Suprapubic skin (tissue), 4 donors: ENCODE measurements at regions not wholly inside any gene's neighbourhood (a gene's known extent, or its start where the extent isn't known, plus 50 kb on each side); places are given as distances from the start of the nearest gene placed in this dataset.
A peak's percentile ranks its signal among the peaks of the same experiment; 100 is the strongest.
"Not testable (repeated sequence)": the region's sequence is repeated elsewhere in the genome, so short reads cannot be mapped to it uniquely, and the experiment has no call there.

ENCODE experiments used
- DNase-seq, 2 donors: peaks; one replicate each; pipeline ENCODE4 v3.0.0-alpha.2; 2019; ENCODE audit warnings: low spot score in 2 of 2
- H3K27ac ChIP-seq: fragments of 200-600 bp; sonication (generic); one replicate; pipeline ENCODE4 v1.5.1; 2019
- H3K27me3 ChIP-seq: fragments of 200-600 bp; sonication (generic); one replicate; pipeline ENCODE4 v1.5.1; 2019
- H3K36me3 ChIP-seq: fragments of 200-600 bp; sonication (generic); one replicate; pipeline ENCODE4 v1.5.1; 2019
- H3K4me1 ChIP-seq: fragments of 200-600 bp; sonication (generic); one replicate; pipeline ENCODE4 v1.5.1; 2019
- H3K4me3 ChIP-seq: fragments of 200-600 bp; sonication (generic); one replicate; pipeline ENCODE4 v1.5.1; 2019; ENCODE audit warnings: mild to moderate bottlenecking
- H3K9me3 ChIP-seq: fragments of 200-600 bp; sonication (generic); one replicate; pipeline ENCODE4 v1.5.1; 2019
- CTCF ChIP-seq, 2 donors: fragments of 200-600 bp in 1 of 2; fragments of 450-650 bp in 1 of 2; sonication (generic) in 1 of 2; IDR thresholded peaks; one replicate each; pipeline ENCODE4 v1.5.1; 2016 to 2019; ENCODE audit warnings: antibody characterized with exemption in 2 of 2, mild to moderate bottlenecking in 1 of 2, moderate library complexity in 1 of 2
- EP300 ChIP-seq: sonication (generic); formaldehyde crosslinking; IDR thresholded peaks from one replicate; pipeline ENCODE4 v1.6.1; 2017; ENCODE audit warnings: antibody characterized with exemption
- POLR2A ChIP-seq, 2 donors: fragments of 450-650 bp; IDR thresholded peaks; one replicate each; pipeline ENCODE4 v1.6.1; 2017; ENCODE audit warnings: antibody characterized with exemption in 2 of 2, mild to moderate bottlenecking in 2 of 2, moderate library complexity in 2 of 2
- POLR2AphosphoS5 ChIP-seq, 3 donors: sonication (generic); formaldehyde crosslinking; IDR thresholded peaks; one replicate each; pipeline ENCODE4 v1.6.1; 2017; ENCODE audit warnings: antibody characterized with exemption in 3 of 3
- WGBS: methylation state at CpG from one replicate; pipeline ENCODE4 v1.1.5; 2018; 5-methylcytosine and 5-hydroxymethylcytosine counted together

- Histone ChIP-seq H3K4me3 (no peak overlapping the region), H3K27ac (no peak overlapping the region), H3K9me3 (no peaks in the 10 kb centered on the region), H3K4me1 (peaks cover 3% of the 10 kb centered on the region), H3K27me3 (no peaks in the 10 kb centered on the region), H3K36me3 (no peaks in the 10 kb centered on the region)
- no peak for TF ChIP-seq POLR2A (IDR thresholded peaks at IDR 0.05)
- no peak for TF ChIP-seq POLR2AphosphoS5 (IDR thresholded peaks at IDR 0.05)
- no peak for TF ChIP-seq EP300
- TF ChIP-seq CTCF (IDR thresholded peaks at IDR 0.05) = no peak
- no peak for DNase-seq
These were observed 220.6 kb downstream of the TAF11L14 start for GRCh38 chr5:17854901-17855300.

DNA sequence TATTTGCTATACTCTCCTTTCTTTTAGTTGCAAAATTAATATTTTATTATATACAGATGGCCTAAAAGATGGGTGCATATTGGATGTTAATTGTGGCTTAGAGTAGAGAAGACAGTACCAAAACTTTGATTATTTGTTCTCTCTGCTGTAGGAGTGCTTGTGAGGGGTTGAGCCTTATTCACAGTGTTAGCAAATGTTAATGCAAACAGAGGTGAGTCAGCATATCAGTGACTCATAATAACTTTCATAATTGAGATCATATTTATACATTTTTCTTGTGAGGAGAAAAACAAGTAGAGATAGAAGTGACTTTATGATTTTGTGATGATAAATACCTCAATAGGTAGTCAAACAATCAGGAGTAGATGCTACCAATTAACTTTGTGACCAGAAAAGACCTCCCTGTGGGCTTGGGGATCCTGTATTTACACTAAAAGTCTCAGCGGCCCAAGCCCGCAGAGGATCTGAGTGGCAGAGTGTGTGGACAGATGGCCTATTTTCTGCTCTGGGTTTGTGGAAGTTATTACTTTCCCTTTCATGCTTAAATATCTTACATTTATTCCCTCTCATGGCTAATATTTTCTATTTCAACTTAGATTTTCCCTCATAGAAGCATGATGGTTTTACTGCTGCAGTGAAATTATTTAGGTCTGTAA lies 226.5 kb downstream of the TAF11L14 start:
- Histone ChIP-seq H3K27me3 (no peaks in the 10 kb centered on the region), H3K4me3 (no peak overlapping the region), H3K27ac (no peak overlapping the region), H3K4me1 (no peaks in the 10 kb centered on the region), H3K9me3 (no peaks in the 10 kb centered on the region), H3K36me3 (no peaks in the 10 kb centered on the region)
- TF ChIP-seq POLR2A (IDR thresholded peaks at IDR 0.05) = no peak
- no peak for TF ChIP-seq POLR2AphosphoS5 (IDR thresholded peaks at IDR 0.05)
- no peak for TF ChIP-seq EP300
- no peak for TF ChIP-seq CTCF (IDR thresholded peaks at IDR 0.05)
- DNase-seq = no peak
- WGBS = 91% methylated on average over 2 of the region's 2 CpGs

GRCh38 chr5:17864903-17865302 lies 230.6 kb downstream of the TAF11L14 start:
- not testable (repeated sequence) for H3K27ac ChIP-seq, H3K27me3 ChIP-seq, H3K4me3 ChIP-seq, H3K36me3 ChIP-seq, H3K4me1 ChIP-seq, DNase-seq, H3K9me3 ChIP-seq
- WGBS = 84% methylated on average over 2 of the region's 2 CpGs

- not testable (repeated sequence) for H3K27me3 ChIP-seq, H3K36me3 ChIP-seq, H3K27ac ChIP-seq, H3K4me3 ChIP-seq, H3K9me3 ChIP-seq, H3K4me1 ChIP-seq
- peak in 1 of 2 donors; percentile 77 for DNase-seq
- WGBS = 59% methylated on average over 1 of the region's 1 CpG
These were observed 231.7 kb downstream of the TAF11L14 start for GRCh38 chr5:17865966-17866365.

- TF ChIP-seq EP300 = no peak
- no peak for TF ChIP-seq CTCF (IDR thresholded peaks at IDR 0.05)
- TF ChIP-seq POLR2AphosphoS5 (IDR thresholded peaks at IDR 0.05) = no peak
- no peak for TF ChIP-seq POLR2A (IDR thresholded peaks at IDR 0.05)
- no peak overlapping the region for H3K4me3 ChIP-seq
- no peaks in the 10 kb centered on the region for H3K27me3 ChIP-seq
- H3K36me3 ChIP-seq = no peaks in the 10 kb centered on the region
- 71% methylated on average over 4 of the region's 4 CpGs for WGBS
- H3K4me1 ChIP-seq = no peaks in the 10 kb centered on the region
- no peak overlapping the region for H3K27ac ChIP-seq
- no peaks in the 10 kb centered on the region for H3K9me3 ChIP-seq
- DNase-seq = no peak
These were observed 237.9 kb downstream of the TAF11L14 start for GRCh38 chr5:17872204-17872603.

- no peaks in the 10 kb centered on the region for H3K9me3 ChIP-seq
- TF ChIP-seq POLR2A (IDR thresholded peaks at IDR 0.05) = no peak
- TF ChIP-seq POLR2AphosphoS5 (IDR thresholded peaks at IDR 0.05) = no peak
- no peak for TF ChIP-seq CTCF (IDR thresholded peaks at IDR 0.05)
- no peak for TF ChIP-seq EP300
- no peak overlapping the region for H3K27ac ChIP-seq
- no peak for DNase-seq
- no peaks in the 10 kb centered on the region for H3K36me3 ChIP-seq
- H3K27me3 ChIP-seq = no peaks in the 10 kb centered on the region
- H3K4me3 ChIP-seq = no peak overlapping the region
- WGBS = 93% methylated on average over 2 of the region's 2 CpGs
- H3K4me1 ChIP-seq = no peaks in the 10 kb centered on the region
These were observed 244.3 kb downstream of the TAF11L14 start for GRCh38 chr5:17878541-17878940.
